Right lobe of liver (tissue), 6 donors: ENCODE measurements at regions not wholly inside any gene's neighbourhood (a gene's known extent, or its start where the extent isn't known, plus 50 kb on each side); places are given as distances from the start of the nearest gene placed in this dataset.

ENCODE experiments used
- ATAC-seq, 4 donors: fragments of 200-7000 bp; cut with Tn5 transposase; one replicate each; pipeline ENCODE4 v1.9.1; 2020; ENCODE audit warnings: mild to moderate bottlenecking in 4 of 4, moderate library complexity in 4 of 4
- DNase-seq, 3 donors: peaks; one replicate each; pipeline ENCODE4 v3.0.0-alpha.2; 2020
- H3K27ac ChIP-seq, 3 donors: fragments of 200-600 bp; one replicate each; pipeline ENCODE4 v1.8.0; 2022
- H3K27me3 ChIP-seq, 2 donors: fragments of 200-600 bp; one replicate each; pipeline ENCODE4 v1.8.0; 2022
- H3K36me3 ChIP-seq, 4 donors: fragments of 200-600 bp; sonication (generic) in 1 of 4; one replicate each; pipeline versions ENCODE4 v1.5.1 to v1.8.0; 2017 to 2022; ENCODE audit warnings: control low read depth in 1 of 4
- H3K4me1 ChIP-seq, 4 donors: fragments of 200-600 bp; sonication (generic) in 1 of 4; one replicate each; pipeline versions ENCODE4 v1.5.1 to v1.8.0; 2017 to 2022; ENCODE audit warnings: control low read depth in 1 of 4
- H3K4me3 ChIP-seq, 3 donors: fragments of 200-600 bp; one replicate each; pipeline ENCODE4 v1.8.0; 2022
- H3K9me3 ChIP-seq, 4 donors: fragments of 200-600 bp; sonication (generic) in 1 of 4; one replicate each; pipeline versions ENCODE4 v1.5.1 to v1.8.0; 2017 to 2022; ENCODE audit warnings: control low read depth in 1 of 4
- POLR2A ChIP-seq: fragments of 450-650 bp; IDR thresholded peaks from one replicate; pipeline ENCODE4 v1.6.1; 2017; ENCODE audit warnings: antibody characterized with exemption, mild to moderate bottlenecking
- WGBS: methylation state at CpG from one replicate; pipeline ENCODE4 v1.1.6; 2018; ENCODE audit warnings: low coverage, low lambda C conversion rate; ENCODE audit not compliant: insufficient coverage; ENCODE audit errors: missing lambda C conversion rate; 5-methylcytosine and 5-hydroxymethylcytosine counted together
- intact Hi-C, 2 donors: fragments of 100-400 bp; cut with DNase I; formaldehyde crosslinking; loops; one replicate each; pipeline versions ENCODE4 v1.11.2 to v1.14.1; 2022
- TF ChIP-seq, protein P1 (sequence below), 4 donors: fragments of 200-600 bp in 3 of 4; fragments of 450-650 bp in 1 of 4; IDR thresholded peaks; one replicate each; pipeline versions ENCODE4 v1.5.1 to v1.8.0; 2016 to 2022; ENCODE audit warnings: antibody characterized with exemption in 4 of 4, mild to moderate bottlenecking in 2 of 4
- donor health status: DM: no; HTN: yes; CAD: no.
- donor health status: DM: no; HTN: no; CAD: no.
- donor health status: DM: no; HTN: no; CAD: no.
- donor health status: DM: no; HTN: yes; CAD: no.
- donor health status: DM: no; HTN: yes; CAD: no.

DNA sequence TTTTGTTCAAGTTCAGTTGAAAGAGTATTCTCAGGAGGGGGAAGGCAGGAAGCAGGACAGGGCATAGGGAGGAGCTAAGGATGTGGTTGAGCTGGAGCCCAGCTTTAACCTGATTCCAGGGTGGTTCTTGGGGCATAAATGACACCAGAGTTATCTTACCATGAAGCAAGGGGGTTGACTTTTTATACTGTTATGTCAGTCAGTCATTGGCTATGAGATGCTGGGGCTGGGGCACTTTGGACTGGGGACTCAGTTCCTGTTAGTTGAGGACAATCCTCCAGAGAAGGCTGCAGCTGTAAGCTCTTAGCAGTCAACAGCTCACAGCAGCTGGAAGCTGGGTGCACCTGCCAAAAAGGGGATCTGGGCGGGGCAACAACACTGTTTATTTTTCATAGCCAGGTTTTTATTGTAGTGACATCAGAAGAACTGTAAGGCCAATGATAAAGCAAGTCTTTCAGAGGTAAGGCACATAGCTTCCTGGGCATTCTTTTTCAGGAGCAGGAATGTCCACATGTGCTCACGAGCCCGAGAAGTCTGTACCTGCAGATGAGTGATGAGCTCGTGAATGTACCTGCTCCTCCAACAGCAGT, 78.5 kb downstream of the MID1IP1 start:
- Histone ChIP-seq H3K27ac (no peak overlapping the region), H3K36me3 (no peaks in the 10 kb centered on the region), H3K9me3 (no peaks in the 10 kb centered on the region), H3K4me1 (no peaks in the 10 kb centered on the region), H3K27me3 (no peaks in the 10 kb centered on the region), H3K4me3 (no peak overlapping the region)
- 29% methylated on average over 1 of the region's 4 CpGs for WGBS
- DNase-seq = no peak
- intact Hi-C loops = no loop called here
- ATAC-seq = no peak
- TF ChIP-seq, protein P1, sequence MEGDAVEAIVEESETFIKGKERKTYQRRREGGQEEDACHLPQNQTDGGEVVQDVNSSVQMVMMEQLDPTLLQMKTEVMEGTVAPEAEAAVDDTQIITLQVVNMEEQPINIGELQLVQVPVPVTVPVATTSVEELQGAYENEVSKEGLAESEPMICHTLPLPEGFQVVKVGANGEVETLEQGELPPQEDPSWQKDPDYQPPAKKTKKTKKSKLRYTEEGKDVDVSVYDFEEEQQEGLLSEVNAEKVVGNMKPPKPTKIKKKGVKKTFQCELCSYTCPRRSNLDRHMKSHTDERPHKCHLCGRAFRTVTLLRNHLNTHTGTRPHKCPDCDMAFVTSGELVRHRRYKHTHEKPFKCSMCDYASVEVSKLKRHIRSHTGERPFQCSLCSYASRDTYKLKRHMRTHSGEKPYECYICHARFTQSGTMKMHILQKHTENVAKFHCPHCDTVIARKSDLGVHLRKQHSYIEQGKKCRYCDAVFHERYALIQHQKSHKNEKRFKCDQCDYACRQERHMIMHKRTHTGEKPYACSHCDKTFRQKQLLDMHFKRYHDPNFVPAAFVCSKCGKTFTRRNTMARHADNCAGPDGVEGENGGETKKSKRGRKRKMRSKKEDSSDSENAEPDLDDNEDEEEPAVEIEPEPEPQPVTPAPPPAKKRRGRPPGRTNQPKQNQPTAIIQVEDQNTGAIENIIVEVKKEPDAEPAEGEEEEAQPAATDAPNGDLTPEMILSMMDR (IDR thresholded peaks at IDR 0.05) = no peak
- TF ChIP-seq POLR2A = no peak

DNA sequence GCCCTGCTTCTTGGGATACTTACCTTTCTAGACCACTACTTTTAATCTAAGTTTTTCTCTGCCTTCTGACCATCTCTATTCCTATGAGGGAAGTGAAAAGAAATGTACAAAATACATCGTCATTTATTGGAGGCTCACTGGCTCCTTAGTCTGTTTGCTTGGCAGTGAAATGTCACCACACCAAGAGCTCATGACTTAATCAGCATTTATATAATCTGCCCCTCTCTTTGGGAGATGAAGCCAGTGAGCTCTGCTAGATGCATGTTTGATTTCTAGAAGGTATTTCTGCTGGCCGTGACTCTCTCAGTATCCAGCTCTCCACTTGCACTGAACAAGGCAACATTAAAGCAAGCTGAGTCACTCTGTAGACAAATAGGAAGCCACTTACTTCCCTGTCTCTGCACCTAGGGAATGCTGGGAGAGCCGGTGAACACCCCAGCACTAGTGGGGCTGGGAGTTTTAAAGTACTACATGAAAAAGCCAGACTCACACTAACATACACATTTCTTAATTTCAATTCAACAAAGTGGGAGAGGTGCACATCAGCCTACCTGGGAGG, 79.1 kb downstream of the MID1IP1 start:
- no peak overlapping the region for H3K27ac ChIP-seq
- TF ChIP-seq, protein P1 (IDR thresholded peaks at IDR 0.05) = no peak
- no peak for TF ChIP-seq POLR2A
- no peaks in the 10 kb centered on the region for H3K4me1 ChIP-seq
- no peak for DNase-seq
- peak in 1 of 4 donors; percentile 71 for ATAC-seq
- H3K27me3 ChIP-seq = no peaks in the 10 kb centered on the region
- no peak overlapping the region for H3K4me3 ChIP-seq
- 58% methylated on average over 3 of the region's 3 CpGs for WGBS
- no peaks in the 10 kb centered on the region for H3K36me3 ChIP-seq
- intact Hi-C loops = no loop called here
- no peaks in the 10 kb centered on the region for H3K9me3 ChIP-seq

DNA sequence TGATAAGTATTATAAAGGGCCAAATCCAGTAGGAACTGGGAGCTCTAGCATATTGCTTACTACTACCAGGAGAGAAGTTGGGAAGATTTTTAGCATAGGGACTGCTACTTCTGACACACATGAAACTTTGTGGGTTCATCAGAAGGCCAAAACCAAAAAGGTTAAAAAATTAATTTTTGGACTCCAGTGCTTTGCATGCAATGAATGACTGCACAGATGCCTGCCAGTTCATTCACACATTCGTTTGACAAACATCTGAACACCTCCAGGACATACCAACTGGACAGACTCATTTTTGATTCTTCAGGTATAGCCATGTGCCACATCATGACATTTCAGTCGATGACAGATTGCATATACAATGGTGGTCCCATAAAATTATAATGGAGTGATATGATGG, 79.8 kb downstream of the MID1IP1 start:
- intact Hi-C loops = no loop called here
- Histone ChIP-seq H3K27ac (no peak overlapping the region), H3K4me1 (no peaks in the 10 kb centered on the region), H3K27me3 (no peaks in the 10 kb centered on the region), H3K9me3 (no peaks in the 10 kb centered on the region), H3K36me3 (no peaks in the 10 kb centered on the region), H3K4me3 (no peak overlapping the region)
- TF ChIP-seq, protein P1 (IDR thresholded peaks at IDR 0.05) = no peak
- TF ChIP-seq POLR2A = no peak
- WGBS = 41% methylated on average over 2 of the region's 2 CpGs
- DNase-seq (no peak), ATAC-seq (no peak)

DNA sequence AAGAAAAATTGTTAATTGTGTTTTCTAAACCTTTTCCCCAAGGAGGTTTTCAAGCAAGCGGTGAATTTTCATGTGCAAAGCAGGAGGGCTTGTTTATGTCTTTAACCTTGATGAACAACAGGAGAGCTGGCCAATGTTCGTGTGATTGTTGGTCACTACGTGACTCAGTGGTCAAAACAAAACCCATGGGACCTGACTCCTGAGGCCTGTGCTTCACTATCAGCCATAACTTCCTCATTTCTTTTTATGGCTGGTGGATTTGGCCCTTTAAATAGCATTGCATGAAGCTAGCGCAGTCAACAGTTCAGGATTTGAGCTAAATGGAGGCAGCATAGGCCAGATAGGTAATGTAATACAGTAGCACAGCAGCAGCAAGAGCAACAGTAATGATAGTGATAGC, 80.5 kb downstream of the MID1IP1 start:
- intact Hi-C loops = no loop called here
- DNase-seq (no peak), ATAC-seq (no peak)
- Histone ChIP-seq H3K9me3 (no peaks in the 10 kb centered on the region), H3K4me1 (no peaks in the 10 kb centered on the region), H3K27ac (no peak overlapping the region), H3K4me3 (no peak overlapping the region), H3K27me3 (no peaks in the 10 kb centered on the region), H3K36me3 (no peaks in the 10 kb centered on the region)
- 68% methylated on average over 3 of the region's 4 CpGs for WGBS
- no peak for TF ChIP-seq POLR2A
- TF ChIP-seq, protein P1 (IDR thresholded peaks at IDR 0.05) = no peak
